Breast epithelium (tissue), 3 donors: ENCODE measurements at regions not wholly inside any gene's neighbourhood (a gene's known extent, or its start where the extent isn't known, plus 50 kb on each side); places are given as distances from the start of the nearest gene placed in this dataset.

Experiments
- CTCF ChIP-seq, 3 donors: fragments of 450-650 bp; IDR thresholded peaks; one replicate each; pipeline ENCODE4 v1.5.1; 2016 to 2017; ENCODE audit warnings: antibody characterized with exemption in 3 of 3, mild to moderate bottlenecking in 3 of 3, moderate library complexity in 3 of 3
- POLR2A ChIP-seq: fragments of 450-650 bp; IDR thresholded peaks from one replicate; pipeline ENCODE4 v1.6.1; 2016; ENCODE audit warnings: antibody characterized with exemption, mild to moderate bottlenecking, moderate library complexity
- POLR2AphosphoS5 ChIP-seq, 3 donors: sonication (generic); formaldehyde crosslinking; IDR thresholded peaks; one replicate each; pipeline ENCODE4 v1.6.1; 2017; ENCODE audit warnings: antibody characterized with exemption in 3 of 3

- TF ChIP-seq CTCF (IDR thresholded peaks at IDR 0.05) (no peak), POLR2A (no peak), POLR2AphosphoS5 (IDR thresholded peaks at IDR 0.05) (no peak)
These were observed 489.5 kb downstream of the CDH2 start for GRCh38 chr18:27687351-27687979.
